Kasumi-1 (cell line): ENCODE measurements at regions not wholly inside any gene's neighbourhood (a gene's known extent, or its start where the extent isn't known, plus 50 kb on each side); places are given as distances from the start of the nearest gene placed in this dataset.

Source experiments
- DNase-seq, 2 experiments: peaks; one replicate each; lab custom pipeline; 2025; lab: John Stamatoyannopoulos, UW

DNA sequence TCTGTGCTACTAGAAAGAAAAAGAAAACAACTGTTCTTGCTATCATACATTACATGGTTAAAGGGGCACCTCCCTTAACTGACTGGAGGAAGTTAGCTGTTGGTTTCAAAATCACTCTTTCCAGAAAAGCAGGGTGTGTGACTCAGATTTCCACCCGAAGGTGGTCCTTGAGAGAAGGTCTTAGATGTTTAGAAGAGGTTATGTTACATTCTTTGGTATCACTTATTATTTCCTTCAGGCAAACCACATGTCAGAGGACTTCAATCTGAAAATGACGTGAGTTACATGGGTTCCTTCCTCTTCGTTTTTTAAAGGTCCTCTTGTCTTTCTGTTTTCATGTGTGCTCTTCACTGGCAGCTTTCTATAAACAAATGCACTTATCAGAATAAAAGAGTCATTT lies 307.9 kb upstream of the CBLB start:
- peak; percentile 71 to 78 for DNase-seq

- no peak for DNase-seq
Observed at GRCh38 chr3:106182950-106183511, 314.2 kb upstream of the CBLB start.

GRCh38 chr3:106183762-106184391 lies 315.1 kb upstream of the CBLB start:
- DNase-seq = no peak

DNA sequence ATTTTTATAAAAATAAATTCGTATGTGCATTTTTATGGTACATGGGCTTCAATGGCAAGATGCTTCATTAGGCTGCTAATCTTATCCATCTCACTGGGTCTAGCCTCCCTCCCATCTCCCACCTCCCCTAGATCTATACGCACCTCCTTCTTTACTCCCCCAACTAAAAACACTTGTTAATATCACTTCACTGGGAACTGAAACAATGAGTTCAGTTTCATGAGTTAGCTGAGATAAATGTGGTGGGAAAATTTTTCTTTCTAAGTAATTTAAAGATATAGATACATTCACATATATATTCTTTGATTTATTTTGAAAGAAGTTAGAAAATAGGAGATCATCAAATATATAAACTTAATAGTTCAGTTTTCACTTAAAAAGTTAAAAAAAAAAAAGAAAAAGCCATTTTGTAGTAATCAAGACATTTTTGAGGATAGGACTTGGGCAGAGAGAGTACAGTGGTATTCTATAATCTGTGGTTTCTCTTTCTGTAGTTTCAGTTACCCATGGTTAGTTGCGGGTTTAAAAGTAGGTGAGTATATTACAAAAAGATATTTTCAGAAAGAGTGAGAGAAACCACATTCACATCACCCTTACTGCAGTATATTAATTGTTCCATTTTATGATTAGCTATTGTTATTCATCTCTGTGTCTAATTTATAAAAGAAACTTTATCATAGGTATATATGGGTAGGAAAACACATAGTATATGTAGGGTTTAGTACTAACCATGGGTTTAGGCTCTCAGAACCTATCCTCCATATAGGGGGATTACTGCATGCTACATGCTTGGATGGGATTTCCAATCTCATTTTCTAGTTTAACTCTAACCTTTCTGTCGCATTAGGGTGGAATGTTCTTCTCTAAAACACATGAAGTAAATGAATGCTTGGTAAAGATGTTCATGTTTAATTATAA lies 316.0 kb upstream of the CBLB start:
- no peak for DNase-seq

- no peak for DNase-seq
Observed at GRCh38 chr3:106185949-106186348, 317.1 kb upstream of the CBLB start.

- no peak for DNase-seq
Observed at GRCh38 chr3:106190296-106190695, 321.5 kb upstream of the CBLB start.

DNA sequence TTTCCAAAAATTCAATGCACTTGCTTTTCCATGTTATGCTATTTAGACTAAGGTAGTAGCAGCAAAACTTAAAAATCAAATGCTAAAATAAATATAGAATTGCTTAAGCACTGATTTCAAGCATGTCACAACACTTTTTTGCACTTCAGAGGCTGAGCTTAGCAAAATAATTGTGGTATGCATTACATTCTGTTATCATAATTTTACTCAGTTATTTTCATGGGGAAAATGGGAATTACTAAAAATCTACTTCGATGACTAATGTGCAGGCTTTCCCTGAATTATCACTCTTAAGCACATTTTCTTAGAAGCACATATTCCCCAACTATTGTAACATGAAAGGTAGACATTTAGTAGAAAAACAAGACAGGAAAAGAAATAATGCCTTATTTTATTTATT lies 322.4 kb upstream of the CBLB start:
- DNase-seq = no peak

DNA sequence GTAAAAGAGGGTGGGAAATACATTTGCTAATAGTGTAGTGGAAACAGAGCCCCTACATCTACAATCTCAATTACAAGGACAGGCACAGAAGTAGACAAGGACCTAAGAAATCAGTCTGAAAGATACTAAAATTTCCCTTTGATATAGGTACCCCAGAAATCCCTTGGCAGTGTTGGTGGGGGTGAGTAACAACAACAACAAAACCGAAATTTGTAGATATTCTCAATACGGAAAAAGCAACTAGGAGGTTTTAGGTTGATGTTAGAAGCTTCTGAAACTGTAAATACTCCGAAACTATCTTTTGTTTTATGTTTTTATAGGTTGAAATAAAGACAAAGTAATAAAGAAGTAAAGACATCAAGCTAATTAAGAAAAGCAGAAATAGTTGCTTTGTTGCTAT lies 323.1 kb upstream of the CBLB start:
- no peak for DNase-seq

- no peak for DNase-seq
Observed at GRCh38 chr3:106193876-106194275, 325.1 kb upstream of the CBLB start.

GRCh38 chr3:106194726-106195125 lies 325.9 kb upstream of the CBLB start:
- DNase-seq = no peak

DNA sequence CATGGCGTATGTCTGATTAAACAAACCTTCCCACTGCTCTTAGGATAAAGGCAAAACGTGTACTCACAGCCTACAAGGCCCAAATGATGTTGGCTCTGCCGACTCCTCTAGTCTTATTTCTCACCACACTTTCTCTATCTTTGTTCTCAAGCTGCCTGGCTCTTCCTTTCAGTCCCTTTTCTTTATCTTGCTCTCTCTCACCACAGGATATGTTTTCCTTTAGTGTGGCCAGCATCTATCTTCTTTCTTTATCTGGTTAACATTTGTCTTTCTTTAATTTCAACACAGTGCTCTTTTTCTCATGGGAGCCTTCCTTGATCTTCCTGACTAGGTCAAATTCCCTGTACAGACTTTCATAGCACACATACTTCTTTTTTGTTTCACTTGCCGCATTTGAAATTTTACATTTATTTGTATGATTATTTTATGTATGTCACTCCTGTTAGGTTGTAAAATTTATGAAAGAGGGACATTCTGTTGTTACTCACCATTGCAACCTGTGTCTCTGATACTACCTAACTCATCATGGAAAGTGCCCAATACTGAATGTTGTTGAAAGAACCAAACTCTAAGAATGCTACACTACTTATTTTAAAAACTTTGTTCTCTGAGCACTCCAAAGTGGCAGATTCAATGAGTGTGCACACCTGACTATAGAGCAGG lies 328.9 kb upstream of the CBLB start:
- DNase-seq = no peak

DNA sequence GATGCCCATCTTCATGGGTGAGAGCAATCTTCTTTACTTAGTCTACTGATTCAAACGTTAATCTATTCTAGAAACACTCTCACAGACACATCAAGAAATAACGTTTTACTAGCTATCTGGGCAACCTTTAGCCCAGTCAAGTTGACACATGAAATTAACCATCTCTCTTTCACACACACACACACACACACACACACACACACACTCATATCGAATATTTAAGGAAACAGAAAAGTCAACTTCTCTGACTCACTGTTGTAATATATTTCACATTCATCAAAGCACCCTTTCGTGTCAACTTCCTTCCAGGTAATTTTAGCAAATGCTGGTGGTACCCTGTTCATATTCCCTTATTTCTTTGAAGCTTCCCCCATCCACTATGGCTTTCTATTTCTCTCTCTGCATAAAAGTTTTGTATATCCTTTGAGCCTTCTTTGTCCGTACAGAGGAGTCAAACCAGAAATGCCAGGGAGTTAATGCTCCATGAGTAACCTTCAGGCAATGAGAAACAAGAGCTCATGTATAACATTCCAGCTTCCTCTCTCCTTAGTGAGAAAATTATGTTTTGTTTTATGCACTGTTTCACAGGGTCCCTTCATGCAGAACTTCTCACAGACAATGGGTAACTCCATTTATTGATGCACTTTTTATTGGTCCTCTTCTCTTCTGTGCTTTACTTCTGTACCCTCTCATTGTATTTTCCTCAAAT lies 335.5 kb upstream of the CBLB start:
- DNase-seq = no peak

DNA sequence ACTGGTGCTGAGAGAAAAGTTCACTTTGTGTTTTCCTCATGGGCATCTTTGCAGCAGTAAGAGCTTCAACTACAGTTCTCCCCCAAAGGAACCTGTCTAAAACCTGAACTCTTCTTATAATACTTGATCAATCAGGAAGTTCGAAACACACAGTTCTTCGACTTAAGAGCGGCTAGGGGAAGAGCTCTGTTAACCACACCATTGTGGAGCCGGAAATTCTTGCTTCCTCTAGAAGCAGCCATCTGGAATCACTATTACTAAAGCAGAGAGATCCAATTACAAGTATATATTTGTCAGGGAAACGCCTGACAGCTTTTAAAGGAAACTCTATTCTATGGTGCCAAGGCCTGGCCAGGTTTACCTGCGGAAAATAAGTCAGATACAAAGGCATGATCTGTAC lies 337.3 kb upstream of the CBLB start:
- peak; percentile 96 to 97 for DNase-seq

GRCh38 chr3:106206613-106207012 lies 337.8 kb upstream of the CBLB start:
- peak in 1 of 2 experiments; percentile 32 for DNase-seq

- no peak for DNase-seq
Observed at GRCh38 chr3:106208251-106208650, 339.4 kb upstream of the CBLB start.

DNA sequence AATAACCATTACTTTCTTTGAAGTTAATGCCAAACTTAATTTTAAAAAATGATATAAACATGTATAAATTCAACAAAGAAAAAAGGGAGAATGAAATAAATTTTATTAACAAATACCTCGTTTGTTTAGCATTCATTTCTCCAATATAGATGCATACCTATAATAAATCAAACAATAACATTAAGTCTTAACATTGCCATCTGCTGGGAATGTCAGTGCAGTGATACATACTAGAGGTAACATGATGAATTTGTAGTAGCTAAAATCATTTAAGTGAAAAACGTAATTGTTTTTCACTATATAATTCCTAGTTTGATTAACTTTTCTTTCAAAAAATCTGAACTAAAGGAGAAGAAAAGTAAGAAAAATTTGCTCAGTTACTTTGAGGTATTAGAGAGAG lies 340.2 kb upstream of the CBLB start:
- DNase-seq = peak in 1 of 2 experiments; percentile 15

DNA sequence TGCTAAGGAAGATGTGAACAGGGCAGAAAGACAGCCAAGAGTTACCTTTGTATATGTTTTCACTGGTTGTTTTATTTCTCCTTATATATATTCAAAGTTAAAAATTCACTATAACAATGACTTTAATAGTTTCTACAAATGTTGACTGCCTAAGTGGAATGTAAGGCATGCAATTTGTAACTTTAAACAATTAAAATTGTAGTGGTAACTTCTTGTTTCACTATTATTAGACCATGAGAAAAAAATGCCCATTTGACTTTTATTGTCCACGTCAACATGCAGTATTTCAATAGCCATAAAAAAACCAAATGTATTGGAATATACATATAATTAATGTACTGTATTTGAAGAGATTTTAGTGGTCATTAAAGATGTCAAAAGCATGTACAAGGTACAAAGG lies 340.7 kb upstream of the CBLB start:
- DNase-seq = no peak

- no peak for DNase-seq
Observed at GRCh38 chr3:106210923-106211322, 342.1 kb upstream of the CBLB start.

- DNase-seq = no peak
Observed at GRCh38 chr3:106212665-106213222, 343.9 kb upstream of the CBLB start.

DNA sequence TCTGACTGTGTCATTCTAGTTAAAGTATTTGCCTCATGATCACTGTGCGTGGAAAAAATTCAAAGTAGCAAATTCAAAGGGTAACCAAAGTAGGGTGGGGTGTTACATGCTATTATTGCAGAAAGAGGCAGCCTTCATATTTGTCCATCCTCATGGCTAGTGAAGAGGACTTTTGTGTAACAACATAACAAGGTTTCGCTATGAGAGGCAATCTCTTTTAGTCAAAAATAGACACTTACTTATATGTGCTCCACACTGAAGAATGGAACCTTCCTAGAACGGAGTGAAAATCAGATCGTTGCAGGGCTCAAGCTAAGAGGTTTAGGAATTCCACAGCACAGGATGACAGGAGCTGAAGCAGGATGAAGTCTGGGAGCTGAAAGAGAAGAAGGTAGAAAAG lies 345.1 kb upstream of the CBLB start:
- DNase-seq = no peak

GRCh38 chr3:106214641-106215040 lies 345.8 kb upstream of the CBLB start:
- DNase-seq = no peak

GRCh38 chr3:106215047-106215446 lies 346.2 kb upstream of the CBLB start:
- DNase-seq = no peak
